NCI-H1092 (cell line): ENCODE measurements at regions not wholly inside any gene's neighbourhood (a gene's known extent, or its start where the extent isn't known, plus 50 kb on each side); places are given as distances from the start of the nearest gene placed in this dataset.
"Not testable (repeated sequence)": the region's sequence is repeated elsewhere in the genome, so short reads cannot be mapped to it uniquely, and the experiment has no call there.

Source experiments
- DNase-seq: peaks from one replicate; lab custom pipeline; 2025; lab: John Stamatoyannopoulos, UW

- DNase-seq = peak; percentile 43
Measured at GRCh38 chr3:106457281-106458180, 588.7 kb upstream of the CBLB start.

- DNase-seq = no peak
Measured at GRCh38 chr3:106458952-106459351, 590.1 kb upstream of the CBLB start.

- no peak for DNase-seq
Measured at GRCh38 chr3:106466881-106467280, 598.1 kb upstream of the CBLB start.

- no peak for DNase-seq
Measured at GRCh38 chr3:106473576-106474475, 605.0 kb upstream of the CBLB start.

- no peak for DNase-seq
Measured at GRCh38 chr3:106482451-106482850, 613.6 kb upstream of the CBLB start.

- DNase-seq = no peak
Measured at GRCh38 chr3:106485217-106485616, 616.4 kb upstream of the CBLB start.

- peak; percentile 39 for DNase-seq
Measured at GRCh38 chr3:106485802-106486201, 617.0 kb upstream of the CBLB start.

GRCh38 chr3:106486945-106487639 lies 618.3 kb upstream of the CBLB start:
- not testable (repeated sequence) for DNase-seq

GRCh38 chr3:106488331-106488730 lies 619.5 kb upstream of the CBLB start:
- no peak for DNase-seq

- no peak for DNase-seq
Measured at GRCh38 chr3:106491796-106492195, 623.0 kb upstream of the CBLB start.

GRCh38 chr3:106508331-106508893 lies 639.6 kb upstream of the CBLB start:
- DNase-seq = no peak

- DNase-seq = no peak
Measured at GRCh38 chr3:106510206-106510605, 641.4 kb upstream of the CBLB start.

GRCh38 chr3:106512846-106513245 lies 644.0 kb upstream of the CBLB start:
- no peak for DNase-seq

GRCh38 chr3:106514431-106514830 lies 645.6 kb upstream of the CBLB start:
- no peak for DNase-seq

GRCh38 chr3:106518516-106518915 lies 649.7 kb upstream of the CBLB start:
- DNase-seq = no peak

- DNase-seq = no peak
Measured at GRCh38 chr3:106522397-106522796, 653.6 kb upstream of the CBLB start.

- DNase-seq = no peak
Measured at GRCh38 chr3:106528932-106529331, 660.1 kb upstream of the CBLB start.

GRCh38 chr3:106529738-106530137 lies 660.9 kb upstream of the CBLB start:
- DNase-seq = no peak

- DNase-seq = no peak
Measured at GRCh38 chr3:106530367-106530766, 661.6 kb upstream of the CBLB start.

- DNase-seq = not testable (repeated sequence)
Measured at GRCh38 chr3:106531771-106532329, 663.0 kb upstream of the CBLB start.

GRCh38 chr3:106533093-106533787 lies 664.4 kb upstream of the CBLB start:
- no peak for DNase-seq
